HFFc6 (cell line): ENCODE measurements at regions not wholly inside any gene's neighbourhood (a gene's known extent, or its start where the extent isn't known, plus 50 kb on each side); places are given as distances from the start of the nearest gene placed in this dataset.

Experiments used
- DNase-seq: peaks from one replicate; pipeline ENCODE4 v3.0.0-alpha.2; 2018
- H3K27ac Mint-ChIP-seq: 2 replicates; pipeline ENCODE4 v1.8.0; 2020; ENCODE audit warnings: mild to moderate bottlenecking, mixed read lengths
- H3K27me3 Mint-ChIP-seq: 2 replicates; pipeline ENCODE4 v1.8.0; 2021; ENCODE audit warnings: mild to moderate bottlenecking, moderate library complexity, mixed read lengths; ENCODE audit not compliant: insufficient read depth
- H3K36me3 Mint-ChIP-seq: 2 replicates; pipeline ENCODE4 v1.8.0; 2021; ENCODE audit warnings: low read depth, mixed read lengths
- H3K4me1 Mint-ChIP-seq: 2 replicates; pipeline ENCODE4 v1.8.0; 2020; ENCODE audit warnings: low read depth, mixed read lengths
- H3K4me3 Mint-ChIP-seq: 2 replicates; pipeline ENCODE4 v1.8.0; 2020; ENCODE audit warnings: mild to moderate bottlenecking, moderate library complexity, mixed read lengths
- H3K9me3 Mint-ChIP-seq: 2 replicates; pipeline ENCODE4 v1.8.0; 2020; ENCODE audit warnings: mild to moderate bottlenecking, mixed read lengths
- TF ChIP-seq, protein P1 (sequence below): fragments of 200-600 bp; sonication (generic); IDR thresholded peaks from 2 replicates; pipeline ENCODE4 v1.5.0; 2021; ENCODE audit warnings: antibody characterized with exemption, mild to moderate bottlenecking

DNA sequence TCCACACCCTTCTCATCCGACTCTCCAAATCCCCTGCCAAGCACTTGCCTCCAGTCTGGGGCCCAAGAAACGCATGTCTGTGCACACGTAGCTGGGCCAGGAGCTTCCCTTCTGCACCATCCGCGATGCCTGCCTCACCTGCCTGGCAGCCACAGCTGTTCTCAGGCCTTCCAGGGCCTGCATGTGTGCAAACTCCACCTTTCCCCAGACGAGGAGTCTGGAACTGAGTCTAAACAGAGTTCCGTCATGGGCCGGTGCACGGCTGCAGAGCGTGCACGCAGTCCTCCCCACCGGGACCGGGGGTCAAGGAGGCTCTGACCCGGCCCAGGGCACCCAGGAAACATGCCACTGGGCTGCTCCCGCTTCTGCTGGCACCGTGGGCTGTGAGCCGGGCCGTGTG, 66.8 kb upstream of the SALL3 start:
- peaks cover 6% of the 10 kb centered on the region; the same call in 1 of the 2 replicates for H3K36me3 Mint-ChIP-seq
- no peak overlapping the region for H3K27ac Mint-ChIP-seq
- no peaks in the 10 kb centered on the region for H3K4me1 Mint-ChIP-seq
- no peak overlapping the region for H3K4me3 Mint-ChIP-seq
- peaks cover 42% of the 10 kb centered on the region for H3K9me3 Mint-ChIP-seq
- no peaks in the 10 kb centered on the region; the same call in none of the 2 replicates for H3K27me3 Mint-ChIP-seq
- no peak for DNase-seq
- TF ChIP-seq, protein P1, sequence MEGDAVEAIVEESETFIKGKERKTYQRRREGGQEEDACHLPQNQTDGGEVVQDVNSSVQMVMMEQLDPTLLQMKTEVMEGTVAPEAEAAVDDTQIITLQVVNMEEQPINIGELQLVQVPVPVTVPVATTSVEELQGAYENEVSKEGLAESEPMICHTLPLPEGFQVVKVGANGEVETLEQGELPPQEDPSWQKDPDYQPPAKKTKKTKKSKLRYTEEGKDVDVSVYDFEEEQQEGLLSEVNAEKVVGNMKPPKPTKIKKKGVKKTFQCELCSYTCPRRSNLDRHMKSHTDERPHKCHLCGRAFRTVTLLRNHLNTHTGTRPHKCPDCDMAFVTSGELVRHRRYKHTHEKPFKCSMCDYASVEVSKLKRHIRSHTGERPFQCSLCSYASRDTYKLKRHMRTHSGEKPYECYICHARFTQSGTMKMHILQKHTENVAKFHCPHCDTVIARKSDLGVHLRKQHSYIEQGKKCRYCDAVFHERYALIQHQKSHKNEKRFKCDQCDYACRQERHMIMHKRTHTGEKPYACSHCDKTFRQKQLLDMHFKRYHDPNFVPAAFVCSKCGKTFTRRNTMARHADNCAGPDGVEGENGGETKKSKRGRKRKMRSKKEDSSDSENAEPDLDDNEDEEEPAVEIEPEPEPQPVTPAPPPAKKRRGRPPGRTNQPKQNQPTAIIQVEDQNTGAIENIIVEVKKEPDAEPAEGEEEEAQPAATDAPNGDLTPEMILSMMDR: no peak

DNA sequence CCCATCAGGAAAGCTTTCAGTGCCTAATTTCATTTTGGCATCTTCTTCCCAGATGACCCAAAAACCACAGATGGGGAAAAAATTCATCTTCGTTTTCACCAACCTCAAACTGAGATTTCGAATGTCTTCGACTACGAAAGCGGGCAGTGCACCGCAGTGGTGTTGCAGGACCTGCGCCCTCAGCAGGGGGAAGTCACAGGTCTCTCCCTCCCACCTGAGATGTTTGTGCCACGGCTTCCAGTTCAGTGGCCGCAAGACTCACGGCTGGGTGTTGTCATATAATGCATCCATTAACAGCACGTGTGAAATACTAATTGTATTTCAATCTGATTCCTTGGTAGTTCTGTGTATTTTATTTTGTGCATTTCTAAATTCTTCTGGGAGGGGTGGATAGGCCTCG, 66.2 kb upstream of the SALL3 start:
- peaks cover 6% of the 10 kb centered on the region; the same call in 1 of the 2 replicates for H3K36me3 Mint-ChIP-seq
- no peak overlapping the region for H3K27ac Mint-ChIP-seq
- no peak overlapping the region for H3K4me3 Mint-ChIP-seq
- no peaks in the 10 kb centered on the region; the same call in none of the 2 replicates for H3K27me3 Mint-ChIP-seq
- H3K4me1 Mint-ChIP-seq: no peaks in the 10 kb centered on the region
- no peak for DNase-seq
- TF ChIP-seq, protein P1: no peak
- peaks cover 42% of the 10 kb centered on the region for H3K9me3 Mint-ChIP-seq

DNA sequence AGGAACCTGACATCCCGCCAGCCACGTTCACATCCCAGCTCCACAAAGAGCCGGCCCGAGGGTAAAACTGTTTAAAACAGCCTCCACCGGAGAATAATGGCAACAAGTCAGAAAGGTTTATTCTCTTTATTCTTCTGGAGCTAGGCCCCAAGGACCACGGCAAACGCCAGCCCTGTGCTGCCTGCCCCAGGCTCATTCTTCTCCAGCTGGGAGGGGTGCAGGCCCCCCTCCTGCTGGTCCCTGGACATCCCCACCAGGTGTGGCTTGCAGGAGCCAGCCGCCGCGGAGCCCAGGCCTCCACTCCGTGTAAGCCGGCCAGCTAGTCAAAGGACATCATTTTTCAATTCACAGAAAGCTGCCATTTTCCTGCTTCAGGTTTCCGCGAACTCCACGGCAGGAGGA, 65.8 kb upstream of the SALL3 start:
- Mint-ChIP-seq H3K4me1 (no peaks in the 10 kb centered on the region), H3K27me3 (no peaks in the 10 kb centered on the region; the same call in none of the 2 replicates), H3K27ac (no peak overlapping the region), H3K4me3 (no peak overlapping the region), H3K36me3 (peaks cover 6% of the 10 kb centered on the region; the same call in 1 of the 2 replicates), H3K9me3 (peaks cover 42% of the 10 kb centered on the region)
- TF ChIP-seq, protein P1: no peak
- DNase-seq: no peak

DNA sequence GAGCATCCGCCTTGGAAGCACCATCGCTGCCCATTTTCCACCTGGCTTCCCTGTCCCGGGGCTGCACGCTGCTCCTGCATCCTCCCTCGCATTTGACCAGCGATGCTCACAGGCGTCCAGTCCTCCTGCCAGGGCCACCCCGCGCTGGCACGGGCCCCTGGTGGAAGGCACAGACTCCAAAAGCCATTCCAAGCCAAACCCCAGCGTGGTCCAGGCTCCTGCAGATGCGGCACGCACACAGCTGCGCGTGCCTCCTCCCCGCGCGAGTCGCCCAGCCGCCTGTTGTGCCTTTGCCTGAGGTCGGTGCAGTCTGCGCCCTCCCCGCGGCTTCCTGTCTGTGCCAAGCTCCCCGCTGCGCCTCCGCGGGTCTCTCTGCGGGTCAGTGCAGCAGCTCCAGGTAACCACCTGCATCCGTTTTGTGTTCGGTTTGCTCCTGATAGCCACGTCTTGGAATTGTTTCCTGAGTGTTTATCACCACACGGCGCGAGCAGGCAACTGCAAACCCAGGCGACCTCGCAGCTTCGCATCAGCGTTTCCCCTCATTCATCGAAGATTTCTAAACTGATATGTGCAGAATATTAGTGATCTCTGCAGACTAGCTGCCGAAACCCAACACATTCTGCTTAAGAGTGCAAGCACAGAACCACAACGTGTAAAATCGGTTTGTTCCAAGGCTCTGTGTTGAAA, 65.2 kb upstream of the SALL3 start:
- Mint-ChIP-seq H3K4me3 (no peak overlapping the region), H3K4me1 (no peaks in the 10 kb centered on the region), H3K9me3 (peaks cover 44% of the 10 kb centered on the region), H3K27ac (no peak overlapping the region), H3K36me3 (peaks cover 6% of the 10 kb centered on the region; the same call in 1 of the 2 replicates), H3K27me3 (no peaks in the 10 kb centered on the region; the same call in none of the 2 replicates)
- TF ChIP-seq, protein P1: no peak
- no peak for DNase-seq

DNA sequence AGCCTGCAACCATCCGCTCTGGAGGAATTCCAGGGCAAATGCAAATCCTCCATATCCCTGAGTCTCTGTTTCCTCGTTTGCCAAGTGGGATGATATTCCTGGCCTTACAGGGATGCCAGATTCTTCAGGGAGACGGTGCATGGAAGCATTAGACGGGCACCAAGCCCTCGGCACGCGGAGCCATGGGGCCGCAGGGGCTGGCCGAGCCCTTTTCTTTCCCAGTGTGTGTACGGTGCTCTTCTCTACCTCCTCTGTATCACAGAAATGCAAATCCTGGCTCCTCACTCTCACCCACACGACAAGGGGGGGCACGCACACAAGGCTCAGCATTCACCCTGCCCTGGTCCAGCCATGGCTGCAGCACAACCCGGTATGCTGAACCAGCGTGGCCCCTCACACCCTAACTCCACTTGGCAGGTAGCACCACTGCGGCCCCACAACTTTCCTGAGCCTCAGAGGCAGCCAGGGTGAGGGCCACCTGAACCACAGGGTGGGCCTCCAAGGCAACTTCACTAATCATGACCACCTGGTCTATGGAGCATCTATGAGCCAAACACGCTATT, 64.1 kb upstream of the SALL3 start:
- Mint-ChIP-seq H3K27ac (no peak overlapping the region), H3K4me3 (no peak overlapping the region), H3K9me3 (peaks cover 48% of the 10 kb centered on the region), H3K27me3 (no peaks in the 10 kb centered on the region; the same call in none of the 2 replicates), H3K36me3 (peaks cover 6% of the 10 kb centered on the region; the same call in 1 of the 2 replicates), H3K4me1 (no peaks in the 10 kb centered on the region)
- no peak for DNase-seq
- TF ChIP-seq, protein P1: no peak
